GM23338 (cell line): ENCODE measurements at regions not wholly inside any gene's neighbourhood (a gene's known extent, or its start where the extent isn't known, plus 50 kb on each side); places are given as distances from the start of the nearest gene placed in this dataset.

Source experiments
- ATAC-seq: fragments of 200-7000 bp; cut with Tn5 transposase; 3 replicates; pipeline ENCODE4 v1.9.1; 2020
- DNase-seq: peaks from one replicate; pipeline ENCODE4 v3.0.0-alpha.2; 2015; ENCODE audit warnings: low spot score
- H2AFZ ChIP-seq: fragments of 200-600 bp; sonication (generic); 2 replicates; pipeline ENCODE4 v1.8.0; 2016; ENCODE audit warnings: antibody characterized with exemption, mild to moderate bottlenecking, moderate library complexity
- H3F3A ChIP-seq: fragments of 200-600 bp; sonication (generic); replicated peaks from 2 replicates; pipeline ENCODE4 v1.8.0; 2017; ENCODE audit warnings: antibody characterized with exemption, mixed run types, low read depth
- H3K27ac ChIP-seq: fragments of 200-600 bp; sonication (generic); 2 replicates; pipeline ENCODE4 v1.6.1; 2016; ENCODE audit warnings: low read depth
- H3K27me3 ChIP-seq: fragments of 200-600 bp; sonication (generic); 2 replicates; pipeline ENCODE4 v1.8.0; 2016; ENCODE audit warnings: mild to moderate bottlenecking, mixed run types, moderate library complexity; ENCODE audit not compliant: insufficient read depth
- H3K36me3 ChIP-seq: fragments of 200-600 bp; sonication (generic); 2 replicates; pipeline ENCODE4 v1.8.0; 2016; ENCODE audit warnings: mild to moderate bottlenecking; ENCODE audit not compliant: insufficient read depth
- H3K4me1 ChIP-seq: fragments of 200-600 bp; sonication (generic); 2 replicates; pipeline ENCODE4 v1.8.0; 2016; ENCODE audit warnings: mild to moderate bottlenecking, moderate library complexity; ENCODE audit not compliant: insufficient read depth
- H3K4me2 ChIP-seq: fragments of 200-600 bp; sonication (generic); 2 replicates; pipeline ENCODE4 v1.7.1; 2017; ENCODE audit warnings: mixed run types
- H3K4me3 ChIP-seq: fragments of 200-600 bp; sonication (generic); 2 replicates; pipeline ENCODE4 v1.6.1; 2016; ENCODE audit warnings: mixed run types
- H3K79me2 ChIP-seq: fragments of 200-600 bp; sonication (generic); replicated peaks from 2 replicates; pipeline ENCODE4 v1.8.0; 2017; ENCODE audit warnings: mild to moderate bottlenecking; ENCODE audit not compliant: insufficient read depth
- H3K9me2 ChIP-seq: fragments of 200-600 bp; sonication (generic); 2 replicates; pipeline ENCODE4 v1.8.0; 2017; ENCODE audit not compliant: insufficient read depth
- H4K20me1 ChIP-seq: fragments of 200-600 bp; sonication (generic); replicated peaks from 2 replicates; pipeline ENCODE4 v1.8.0; 2017; ENCODE audit warnings: mild to moderate bottlenecking; ENCODE audit not compliant: insufficient read depth
- H3K27ac Mint-ChIP-seq: 2 replicates; pipeline ENCODE4 v1.8.0; 2020; ENCODE audit warnings: inconsistent platforms, mild to moderate bottlenecking, moderate library complexity, mixed read lengths
- H3K27me3 Mint-ChIP-seq: 3 replicates; pipeline ENCODE4 v1.8.0; 2022; ENCODE audit warnings: low read depth, mild to moderate bottlenecking, moderate library complexity, mixed read lengths, inconsistent platforms; ENCODE audit not compliant: insufficient read depth, poor library complexity
- H3K36me3 Mint-ChIP-seq: 3 replicates; pipeline ENCODE4 v1.8.0; 2021; ENCODE audit warnings: low read depth, mild to moderate bottlenecking, inconsistent platforms, moderate library complexity, mixed read lengths
- H3K4me1 Mint-ChIP-seq: 3 replicates; pipeline ENCODE4 v1.8.0; 2020; ENCODE audit warnings: mild to moderate bottlenecking, inconsistent platforms, mixed read lengths
- H3K4me3 Mint-ChIP-seq: 3 replicates; pipeline ENCODE4 v1.8.0; 2021; ENCODE audit warnings: moderate library complexity, mild to moderate bottlenecking, inconsistent platforms, mixed read lengths
- H3K9me3 Mint-ChIP-seq: 3 replicates; pipeline ENCODE4 v1.8.0; 2020; ENCODE audit warnings: moderate library complexity, mild to moderate bottlenecking, inconsistent platforms, mixed read lengths
- POLR2AphosphoS5 ChIP-seq: IDR thresholded peaks from 2 replicates; pipeline ENCODE4 v1.6.1; 2016; ENCODE audit warnings: antibody characterized with exemption, low read depth
- STAT1 ChIP-seq: IDR thresholded peaks from one replicate; pipeline ENCODE4 v1.6.1; 2016; ENCODE audit warnings: antibody characterized with exemption; ENCODE audit not compliant: unreplicated experiment
- TF ChIP-seq, protein P1 (sequence below): IDR thresholded peaks from one replicate; pipeline ENCODE4 v1.6.1; 2018; ENCODE audit warnings: antibody characterized with exemption; ENCODE audit not compliant: unreplicated experiment
- TF ChIP-seq, protein P2 (sequence below): fragments of 250-450 bp; sonication (Bioruptor Pico); IDR thresholded peaks from 2 replicates; pipeline ENCODE4 v1.5.0; 2020; ENCODE audit warnings: mild to moderate bottlenecking, moderate library complexity

DNA sequence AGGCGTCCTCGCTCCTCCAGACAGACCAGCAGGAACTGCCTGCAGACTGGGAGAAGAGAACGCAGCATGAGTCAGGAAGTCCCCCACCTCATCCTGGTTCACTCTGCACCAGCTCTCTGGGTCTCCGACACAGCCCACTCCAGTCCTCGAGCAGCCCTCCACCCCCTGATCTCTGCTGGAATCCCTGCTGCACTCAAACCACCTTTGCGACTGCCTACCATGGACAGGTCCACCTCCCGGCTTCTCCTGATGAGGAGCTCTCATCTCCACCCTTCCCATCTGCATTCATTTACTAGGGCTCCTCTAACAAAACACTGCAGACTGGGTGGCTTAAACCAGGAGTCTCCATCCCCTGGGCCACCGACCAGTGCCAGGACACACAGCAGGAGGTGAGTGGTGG, 202.3 kb upstream of the IGF1R start:
- DNase-seq, result no peak
- ATAC-seq, result no peak
- Mint-ChIP-seq H3K4me1 (peaks cover 11% of the 10 kb centered on the region; the same call in 2 of the 3 replicates), H3K27me3 (peaks cover 6% of the 10 kb centered on the region), H3K9me3 (peaks cover 27% of the 10 kb centered on the region), H3K4me3 (no peak overlapping the region), H3K27ac (no peak overlapping the region), H3K36me3 (peaks cover 4% of the 10 kb centered on the region; the same call in 2 of the 3 replicates)
- H2AFZ ChIP-seq, result no peak overlapping the region
- no peaks in the 10 kb centered on the region for H3K27me3 ChIP-seq
- H3F3A ChIP-seq, result no peaks in the 10 kb centered on the region
- no peaks in the 10 kb centered on the region for H3K36me3 ChIP-seq
- H3K27ac ChIP-seq, result no peak overlapping the region
- no peak overlapping the region for H3K4me2 ChIP-seq
- no peaks in the 10 kb centered on the region for H3K9me2 ChIP-seq
- no peak overlapping the region for H3K4me3 ChIP-seq
- no peaks in the 10 kb centered on the region for H3K79me2 ChIP-seq
- H4K20me1 ChIP-seq, result no peaks in the 10 kb centered on the region
- H3K4me1 ChIP-seq, result no peaks in the 10 kb centered on the region
- TF ChIP-seq, protein P1, sequence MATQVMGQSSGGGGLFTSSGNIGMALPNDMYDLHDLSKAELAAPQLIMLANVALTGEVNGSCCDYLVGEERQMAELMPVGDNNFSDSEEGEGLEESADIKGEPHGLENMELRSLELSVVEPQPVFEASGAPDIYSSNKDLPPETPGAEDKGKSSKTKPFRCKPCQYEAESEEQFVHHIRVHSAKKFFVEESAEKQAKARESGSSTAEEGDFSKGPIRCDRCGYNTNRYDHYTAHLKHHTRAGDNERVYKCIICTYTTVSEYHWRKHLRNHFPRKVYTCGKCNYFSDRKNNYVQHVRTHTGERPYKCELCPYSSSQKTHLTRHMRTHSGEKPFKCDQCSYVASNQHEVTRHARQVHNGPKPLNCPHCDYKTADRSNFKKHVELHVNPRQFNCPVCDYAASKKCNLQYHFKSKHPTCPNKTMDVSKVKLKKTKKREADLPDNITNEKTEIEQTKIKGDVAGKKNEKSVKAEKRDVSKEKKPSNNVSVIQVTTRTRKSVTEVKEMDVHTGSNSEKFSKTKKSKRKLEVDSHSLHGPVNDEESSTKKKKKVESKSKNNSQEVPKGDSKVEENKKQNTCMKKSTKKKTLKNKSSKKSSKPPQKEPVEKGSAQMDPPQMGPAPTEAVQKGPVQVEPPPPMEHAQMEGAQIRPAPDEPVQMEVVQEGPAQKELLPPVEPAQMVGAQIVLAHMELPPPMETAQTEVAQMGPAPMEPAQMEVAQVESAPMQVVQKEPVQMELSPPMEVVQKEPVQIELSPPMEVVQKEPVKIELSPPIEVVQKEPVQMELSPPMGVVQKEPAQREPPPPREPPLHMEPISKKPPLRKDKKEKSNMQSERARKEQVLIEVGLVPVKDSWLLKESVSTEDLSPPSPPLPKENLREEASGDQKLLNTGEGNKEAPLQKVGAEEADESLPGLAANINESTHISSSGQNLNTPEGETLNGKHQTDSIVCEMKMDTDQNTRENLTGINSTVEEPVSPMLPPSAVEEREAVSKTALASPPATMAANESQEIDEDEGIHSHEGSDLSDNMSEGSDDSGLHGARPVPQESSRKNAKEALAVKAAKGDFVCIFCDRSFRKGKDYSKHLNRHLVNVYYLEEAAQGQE, result peak; percentile 51
- no peak for TF ChIP-seq STAT1
- TF ChIP-seq POLR2AphosphoS5, result no peak
- TF ChIP-seq, protein P2, sequence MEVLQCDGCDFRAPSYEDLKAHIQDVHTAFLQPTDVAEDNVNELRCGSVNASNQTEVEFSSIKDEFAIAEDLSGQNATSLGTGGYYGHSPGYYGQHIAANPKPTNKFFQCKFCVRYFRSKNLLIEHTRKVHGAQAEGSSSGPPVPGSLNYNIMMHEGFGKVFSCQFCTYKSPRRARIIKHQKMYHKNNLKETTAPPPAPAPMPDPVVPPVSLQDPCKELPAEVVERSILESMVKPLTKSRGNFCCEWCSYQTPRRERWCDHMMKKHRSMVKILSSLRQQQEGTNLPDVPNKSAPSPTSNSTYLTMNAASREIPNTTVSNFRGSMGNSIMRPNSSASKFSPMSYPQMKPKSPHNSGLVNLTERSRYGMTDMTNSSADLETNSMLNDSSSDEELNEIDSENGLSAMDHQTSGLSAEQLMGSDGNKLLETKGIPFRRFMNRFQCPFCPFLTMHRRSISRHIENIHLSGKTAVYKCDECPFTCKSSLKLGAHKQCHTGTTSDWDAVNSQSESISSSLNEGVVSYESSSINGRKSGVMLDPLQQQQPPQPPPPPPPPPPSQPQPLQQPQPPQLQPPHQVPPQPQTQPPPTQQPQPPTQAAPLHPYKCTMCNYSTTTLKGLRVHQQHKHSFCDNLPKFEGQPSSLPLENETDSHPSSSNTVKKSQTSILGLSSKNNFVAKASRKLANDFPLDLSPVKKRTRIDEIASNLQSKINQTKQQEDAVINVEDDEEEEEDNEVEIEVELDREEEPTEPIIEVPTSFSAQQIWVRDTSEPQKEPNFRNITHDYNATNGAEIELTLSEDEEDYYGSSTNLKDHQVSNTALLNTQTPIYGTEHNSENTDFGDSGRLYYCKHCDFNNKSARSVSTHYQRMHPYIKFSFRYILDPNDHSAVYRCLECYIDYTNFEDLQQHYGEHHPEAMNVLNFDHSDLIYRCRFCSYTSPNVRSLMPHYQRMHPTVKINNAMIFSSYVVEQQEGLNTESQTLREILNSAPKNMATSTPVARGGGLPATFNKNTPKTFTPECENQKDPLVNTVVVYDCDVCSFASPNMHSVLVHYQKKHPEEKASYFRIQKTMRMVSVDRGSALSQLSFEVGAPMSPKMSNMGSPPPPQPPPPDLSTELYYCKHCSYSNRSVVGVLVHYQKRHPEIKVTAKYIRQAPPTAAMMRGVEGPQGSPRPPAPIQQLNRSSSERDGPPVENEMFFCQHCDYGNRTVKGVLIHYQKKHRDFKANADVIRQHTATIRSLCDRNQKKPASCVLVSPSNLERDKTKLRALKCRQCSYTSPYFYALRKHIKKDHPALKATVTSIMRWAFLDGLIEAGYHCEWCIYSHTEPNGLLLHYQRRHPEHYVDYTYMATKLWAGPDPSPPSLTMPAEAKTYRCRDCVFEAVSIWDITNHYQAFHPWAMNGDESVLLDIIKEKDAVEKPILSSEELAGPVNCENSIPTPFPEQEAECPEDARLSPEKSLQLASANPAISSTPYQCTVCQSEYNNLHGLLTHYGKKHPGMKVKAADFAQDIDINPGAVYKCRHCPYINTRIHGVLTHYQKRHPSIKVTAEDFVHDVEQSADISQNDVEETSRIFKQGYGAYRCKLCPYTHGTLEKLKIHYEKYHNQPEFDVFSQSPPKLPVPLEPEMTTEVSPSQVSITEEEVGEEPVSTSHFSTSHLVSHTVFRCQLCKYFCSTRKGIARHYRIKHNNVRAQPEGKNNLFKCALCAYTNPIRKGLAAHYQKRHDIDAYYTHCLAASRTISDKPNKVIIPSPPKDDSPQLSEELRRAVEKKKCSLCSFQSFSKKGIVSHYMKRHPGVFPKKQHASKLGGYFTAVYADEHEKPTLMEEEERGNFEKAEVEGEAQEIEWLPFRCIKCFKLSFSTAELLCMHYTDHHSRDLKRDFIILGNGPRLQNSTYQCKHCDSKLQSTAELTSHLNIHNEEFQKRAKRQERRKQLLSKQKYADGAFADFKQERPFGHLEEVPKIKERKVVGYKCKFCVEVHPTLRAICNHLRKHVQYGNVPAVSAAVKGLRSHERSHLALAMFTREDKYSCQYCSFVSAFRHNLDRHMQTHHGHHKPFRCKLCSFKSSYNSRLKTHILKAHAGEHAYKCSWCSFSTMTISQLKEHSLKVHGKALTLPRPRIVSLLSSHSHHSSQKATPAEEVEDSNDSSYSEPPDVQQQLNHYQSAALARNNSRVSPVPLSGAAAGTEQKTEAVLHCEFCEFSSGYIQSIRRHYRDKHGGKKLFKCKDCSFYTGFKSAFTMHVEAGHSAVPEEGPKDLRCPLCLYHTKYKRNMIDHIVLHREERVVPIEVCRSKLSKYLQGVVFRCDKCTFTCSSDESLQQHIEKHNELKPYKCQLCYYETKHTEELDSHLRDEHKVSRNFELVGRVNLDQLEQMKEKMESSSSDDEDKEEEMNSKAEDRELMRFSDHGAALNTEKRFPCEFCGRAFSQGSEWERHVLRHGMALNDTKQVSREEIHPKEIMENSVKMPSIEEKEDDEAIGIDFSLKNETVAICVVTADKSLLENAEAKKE, result no peak
